Right lobe of liver (tissue), 4 donors: ENCODE measurements at regions not wholly inside any gene's neighbourhood (a gene's known extent, or its start where the extent isn't known, plus 50 kb on each side); places are given as distances from the start of the nearest gene placed in this dataset.

Experiments
- POLR2A ChIP-seq: fragments of 450-650 bp; IDR thresholded peaks from one replicate; pipeline ENCODE4 v1.6.1; 2017; ENCODE audit warnings: antibody characterized with exemption, mild to moderate bottlenecking
- TF ChIP-seq, protein P1 (sequence below), 4 donors: fragments of 200-600 bp in 3 of 4; fragments of 450-650 bp in 1 of 4; IDR thresholded peaks; one replicate each; pipeline versions ENCODE4 v1.5.1 to v1.8.0; 2016 to 2022; ENCODE audit warnings: antibody characterized with exemption in 4 of 4, mild to moderate bottlenecking in 2 of 4
- donor health status: DM: no; HTN: no; CAD: no.
- donor health status: DM: no; HTN: no; CAD: no.
- donor health status: DM: no; HTN: yes; CAD: no.

DNA sequence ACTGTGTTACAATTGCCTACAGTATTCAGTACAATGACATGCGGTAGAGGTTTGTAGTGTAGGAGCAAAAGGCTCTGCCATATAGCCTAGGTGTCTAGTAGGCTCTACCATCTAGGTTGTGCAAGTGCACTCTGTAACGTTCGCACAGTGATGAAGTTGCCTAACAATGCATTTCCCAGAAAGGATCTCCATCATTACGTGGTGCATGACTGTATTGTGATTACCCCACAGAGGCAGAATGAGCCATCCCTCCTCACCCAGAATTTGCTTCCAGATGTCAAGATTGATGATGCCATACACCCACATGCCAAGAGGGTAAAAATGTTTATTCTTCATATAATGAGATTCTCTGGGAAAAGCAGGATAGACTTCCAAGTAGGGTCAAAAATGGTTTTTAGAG, 199.3 kb upstream of the CTTNBP2NL start:
- no peak for TF ChIP-seq POLR2A
- TF ChIP-seq, protein P1, sequence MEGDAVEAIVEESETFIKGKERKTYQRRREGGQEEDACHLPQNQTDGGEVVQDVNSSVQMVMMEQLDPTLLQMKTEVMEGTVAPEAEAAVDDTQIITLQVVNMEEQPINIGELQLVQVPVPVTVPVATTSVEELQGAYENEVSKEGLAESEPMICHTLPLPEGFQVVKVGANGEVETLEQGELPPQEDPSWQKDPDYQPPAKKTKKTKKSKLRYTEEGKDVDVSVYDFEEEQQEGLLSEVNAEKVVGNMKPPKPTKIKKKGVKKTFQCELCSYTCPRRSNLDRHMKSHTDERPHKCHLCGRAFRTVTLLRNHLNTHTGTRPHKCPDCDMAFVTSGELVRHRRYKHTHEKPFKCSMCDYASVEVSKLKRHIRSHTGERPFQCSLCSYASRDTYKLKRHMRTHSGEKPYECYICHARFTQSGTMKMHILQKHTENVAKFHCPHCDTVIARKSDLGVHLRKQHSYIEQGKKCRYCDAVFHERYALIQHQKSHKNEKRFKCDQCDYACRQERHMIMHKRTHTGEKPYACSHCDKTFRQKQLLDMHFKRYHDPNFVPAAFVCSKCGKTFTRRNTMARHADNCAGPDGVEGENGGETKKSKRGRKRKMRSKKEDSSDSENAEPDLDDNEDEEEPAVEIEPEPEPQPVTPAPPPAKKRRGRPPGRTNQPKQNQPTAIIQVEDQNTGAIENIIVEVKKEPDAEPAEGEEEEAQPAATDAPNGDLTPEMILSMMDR (IDR thresholded peaks at IDR 0.05): no peak
